ENCODE measurements at regions not wholly inside any gene's neighbourhood (a gene's known extent, or its start where the extent isn't known, plus 50 kb on each side); places are given as distances from the start of the nearest gene placed in this dataset.

DNA sequence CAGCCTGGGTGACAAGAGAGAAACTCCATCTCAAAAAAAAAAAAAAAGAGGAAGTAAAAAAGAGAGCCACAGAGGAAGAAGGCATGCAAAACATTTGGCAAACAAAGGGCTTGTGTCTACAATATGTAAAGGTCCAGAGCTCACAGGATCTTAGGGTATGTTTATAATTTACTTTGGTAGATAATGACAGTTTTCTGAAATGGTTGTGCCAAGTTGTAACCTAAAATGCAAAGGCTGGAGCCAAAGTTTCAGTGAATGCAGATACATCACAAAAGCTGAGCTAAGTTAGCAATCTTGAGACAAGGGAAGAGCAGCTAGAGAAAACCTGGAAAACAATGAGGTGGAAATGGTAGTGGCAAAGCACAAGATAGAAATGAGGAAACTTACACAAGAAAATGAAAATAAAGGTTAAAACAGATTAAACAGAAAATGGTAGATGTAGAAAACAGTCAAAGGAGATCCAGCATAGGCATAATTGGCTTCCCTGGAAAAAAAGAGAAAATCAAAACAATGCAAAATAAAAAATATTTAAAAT, 77.5 kb upstream of the HK2 start:
- H3K4me3 ChIP-seq (ENCODE audit: low read length), result no peak overlapping the region
- DNase-seq (ENCODE audit: low read depth, low spot score), result no peak

DNA sequence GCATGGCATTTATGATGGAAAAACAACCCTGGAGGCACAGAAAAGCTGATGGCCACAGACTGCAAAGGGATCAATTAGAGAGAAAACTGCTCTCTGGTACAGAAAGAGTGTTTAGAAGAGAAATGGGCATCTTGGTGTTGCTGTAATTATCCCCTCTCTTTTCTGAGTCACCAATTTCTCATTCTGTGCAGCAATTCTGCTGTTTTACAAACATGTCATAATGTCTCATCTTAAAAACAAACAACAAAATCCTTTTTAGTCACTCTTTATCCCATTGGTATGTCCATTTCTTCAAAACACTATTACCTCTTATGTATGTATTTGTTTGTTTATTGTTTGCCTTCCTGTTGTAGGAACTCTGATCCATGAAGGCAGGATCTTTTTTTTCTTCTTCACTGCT, 73.9 kb upstream of the HK2 start:
- no peak overlapping the region for H3K4me3 ChIP-seq (ENCODE audit: low read length)
- DNase-seq (ENCODE audit: low read depth, low spot score), result no peak

DNA sequence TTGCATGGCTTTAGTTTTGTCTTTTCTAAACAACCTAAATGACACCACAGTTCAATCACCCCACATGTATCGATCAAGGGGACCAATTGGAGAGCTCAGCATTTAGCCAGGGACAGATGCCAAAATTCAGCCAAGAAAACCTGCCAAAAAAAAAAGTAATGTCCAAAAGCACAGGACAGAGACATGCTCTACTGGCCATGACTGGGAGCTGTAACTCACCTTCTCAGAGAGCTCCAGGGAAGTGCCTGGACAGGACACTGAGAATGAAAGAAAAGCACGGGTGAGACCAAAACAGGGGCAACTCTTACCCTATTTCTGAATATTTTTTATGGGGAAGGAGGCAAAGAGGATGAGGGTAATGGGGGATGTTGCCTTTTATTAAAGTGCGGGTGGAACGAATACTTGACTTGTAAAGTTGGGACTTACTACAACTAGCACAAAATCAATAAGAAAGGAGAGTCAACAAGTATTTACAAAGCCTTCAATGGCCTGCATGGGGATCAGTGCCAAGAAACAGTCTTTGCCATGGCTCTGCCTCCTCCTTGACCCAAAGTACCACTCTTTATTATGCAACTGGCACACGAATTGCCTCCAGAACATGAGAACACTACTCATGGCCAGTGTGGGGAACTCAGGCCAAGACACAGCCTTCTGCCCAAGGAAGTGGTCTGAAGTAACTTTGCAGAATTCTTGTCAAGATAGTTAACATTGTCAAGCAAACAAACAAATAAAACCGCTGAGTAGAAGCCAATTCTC, 72.9 kb upstream of the HK2 start:
- DNase-seq (ENCODE audit: low read depth, low spot score), result no peak
- H3K4me3 ChIP-seq (ENCODE audit: low read length), result no peak overlapping the region

DNA sequence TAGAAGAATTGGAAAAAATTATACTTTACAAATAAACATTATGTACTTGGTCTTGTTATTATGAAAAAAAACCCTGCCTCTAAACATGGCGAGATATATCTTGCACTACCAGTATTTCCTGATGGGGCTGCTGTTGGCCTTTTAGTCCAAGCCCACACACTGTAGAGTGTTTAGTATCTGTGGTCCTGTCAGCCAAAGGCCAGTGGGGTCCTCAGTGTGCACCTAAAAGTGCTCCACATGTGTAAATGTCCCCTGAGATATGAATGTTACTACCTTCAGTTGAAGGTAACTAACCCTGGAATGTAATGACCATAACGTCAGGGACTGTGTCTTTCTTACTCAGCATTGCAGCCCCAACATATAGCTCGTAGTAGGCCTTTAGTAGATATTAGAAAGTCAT, 71.1 kb upstream of the HK2 start:
- no peak for DNase-seq (ENCODE audit: low read depth, low spot score)
- no peak overlapping the region for H3K4me3 ChIP-seq (ENCODE audit: low read length)

DNA sequence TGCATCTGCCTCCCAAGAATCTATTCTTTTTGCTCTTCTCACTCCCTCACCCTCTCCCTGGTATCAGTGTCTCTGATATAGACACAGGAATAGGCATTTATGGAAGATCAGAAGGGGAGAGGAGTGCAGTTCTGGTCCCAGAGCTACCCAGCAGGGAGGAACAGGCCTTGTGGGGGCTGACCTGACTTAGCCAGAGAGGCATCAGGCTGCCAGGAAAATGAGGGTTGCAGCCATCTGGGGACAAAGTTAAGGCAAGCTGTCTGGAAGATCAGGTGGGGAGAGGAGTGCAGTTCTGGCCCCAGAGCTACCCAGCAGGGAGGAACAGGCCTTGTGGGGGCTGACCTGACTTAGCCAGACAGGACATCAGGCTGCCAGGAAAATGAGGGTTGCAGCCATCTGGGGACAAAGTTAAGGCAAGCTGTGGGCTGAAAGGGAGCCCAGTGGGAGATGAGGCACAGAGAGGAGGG, 69.9 kb upstream of the HK2 start:
- DNase-seq (ENCODE audit: low read depth, low spot score), result no peak
- H3K4me3 ChIP-seq (ENCODE audit: low read length), result no peak overlapping the region

DNA sequence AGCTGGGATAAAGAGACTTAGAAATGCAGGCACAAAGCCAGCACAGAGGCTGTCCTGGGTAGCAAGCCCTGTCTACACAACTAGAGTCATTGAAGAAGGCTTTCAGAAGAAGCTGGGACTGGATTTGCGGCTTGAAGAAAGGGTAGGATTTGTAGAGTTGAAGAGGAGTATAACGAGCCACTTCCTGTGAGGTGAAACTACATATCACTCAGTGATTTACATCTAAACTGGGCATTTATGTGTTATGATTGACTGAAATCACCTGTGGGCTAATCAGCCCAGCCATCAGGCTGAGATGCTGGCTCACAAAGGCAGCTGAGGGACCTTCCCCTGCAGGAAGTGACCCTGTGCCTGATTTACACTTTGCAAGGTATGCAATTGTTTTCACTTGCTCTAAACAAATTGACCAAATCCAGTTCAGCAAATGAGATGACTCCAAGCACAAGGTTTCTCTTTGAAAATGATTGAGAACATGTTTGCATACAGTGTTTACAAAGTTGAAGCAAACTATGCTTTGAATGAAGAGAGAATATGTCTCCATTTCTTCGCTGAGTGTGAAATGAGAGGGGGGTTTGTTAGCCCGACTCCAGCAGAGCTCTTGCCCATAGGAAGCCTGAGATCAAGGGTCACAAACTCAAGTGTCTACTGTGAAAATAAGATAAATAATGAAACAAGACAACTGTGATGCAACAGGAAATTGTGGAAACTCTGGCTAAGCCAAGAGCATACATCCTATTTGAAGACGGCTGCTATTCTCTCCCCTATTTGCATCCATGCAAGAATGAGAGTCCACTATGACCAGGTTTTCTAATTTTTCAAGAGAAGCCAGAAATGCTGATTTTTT, 69.3 kb upstream of the HK2 start:
- no peak overlapping the region for H3K4me3 ChIP-seq (ENCODE audit: low read length)
- peak; percentile 58 for DNase-seq (ENCODE audit: low read depth, low spot score)

DNA sequence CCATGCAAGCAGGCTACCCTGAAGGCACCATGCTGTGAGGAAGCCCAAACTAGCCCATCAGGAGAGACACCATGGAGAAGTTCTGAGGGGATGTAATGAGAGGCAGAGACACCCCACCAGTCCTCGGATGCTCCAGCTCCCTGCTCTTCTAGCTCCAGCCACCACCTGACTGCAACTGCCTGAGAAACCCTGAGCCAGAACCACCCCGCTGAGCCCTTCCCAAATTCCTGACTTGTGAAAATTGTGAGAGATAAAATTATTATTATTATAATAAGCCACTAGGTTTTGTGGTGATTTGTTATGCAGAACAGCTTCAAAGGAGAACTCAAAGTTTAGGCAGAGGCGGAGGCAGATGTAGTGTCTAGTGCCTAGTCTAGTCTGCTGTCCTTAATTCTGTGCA, 67.1 kb upstream of the HK2 start:
- H3K4me3 ChIP-seq (ENCODE audit: low read length), result no peak overlapping the region
- DNase-seq (ENCODE audit: low read depth, low spot score), result no peak

DNA sequence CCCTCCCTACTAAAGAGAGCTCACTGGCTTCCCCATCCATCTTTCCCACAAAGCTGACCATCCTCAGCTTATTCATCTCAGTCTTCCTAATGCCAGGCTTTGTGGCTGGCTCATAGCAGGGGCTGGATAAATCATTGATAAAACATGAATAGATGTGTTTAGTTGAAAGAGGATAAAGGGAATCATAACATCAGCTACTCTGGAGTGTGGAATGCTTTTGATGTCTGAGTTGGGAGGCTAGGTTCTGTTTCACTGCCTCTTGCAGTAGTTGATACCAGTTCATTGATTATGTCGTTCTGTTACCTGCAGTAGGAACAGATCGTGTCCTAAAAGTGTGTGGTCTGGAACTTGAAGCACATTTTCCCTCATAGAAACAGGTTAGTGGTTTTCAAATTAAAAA, 66.3 kb upstream of the HK2 start:
- no peak for DNase-seq (ENCODE audit: low read depth, low spot score)
- H3K4me3 ChIP-seq (ENCODE audit: low read length), result no peak overlapping the region

DNA sequence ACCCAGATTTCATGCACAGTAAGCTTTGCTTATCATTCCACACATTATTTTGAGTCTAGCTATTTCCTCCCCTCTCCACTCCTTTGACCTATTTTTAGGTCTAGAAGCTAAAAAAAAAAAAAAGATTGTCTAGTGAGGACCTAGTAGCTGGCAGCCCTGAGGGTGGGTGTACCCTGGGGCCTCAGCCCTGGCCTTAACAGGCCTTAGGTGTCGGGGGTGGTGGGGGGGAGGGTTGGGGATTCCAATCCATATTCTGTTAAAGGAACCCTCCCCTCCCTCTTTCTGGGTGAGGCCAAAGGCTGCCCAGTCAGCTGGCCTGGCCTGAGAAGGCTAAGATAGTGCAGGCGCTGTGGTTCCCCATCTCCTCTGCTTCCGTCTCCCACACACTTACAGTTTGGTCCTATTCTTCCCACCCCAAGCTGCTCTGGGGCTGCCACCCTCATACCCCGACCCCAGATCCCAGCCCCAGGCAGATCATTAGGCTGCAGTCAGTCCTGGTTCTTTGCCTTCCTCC, 65.5 kb upstream of the HK2 start:
- no peak overlapping the region for H3K4me3 ChIP-seq (ENCODE audit: low read length)
- no peak for DNase-seq (ENCODE audit: low read depth, low spot score)

DNA sequence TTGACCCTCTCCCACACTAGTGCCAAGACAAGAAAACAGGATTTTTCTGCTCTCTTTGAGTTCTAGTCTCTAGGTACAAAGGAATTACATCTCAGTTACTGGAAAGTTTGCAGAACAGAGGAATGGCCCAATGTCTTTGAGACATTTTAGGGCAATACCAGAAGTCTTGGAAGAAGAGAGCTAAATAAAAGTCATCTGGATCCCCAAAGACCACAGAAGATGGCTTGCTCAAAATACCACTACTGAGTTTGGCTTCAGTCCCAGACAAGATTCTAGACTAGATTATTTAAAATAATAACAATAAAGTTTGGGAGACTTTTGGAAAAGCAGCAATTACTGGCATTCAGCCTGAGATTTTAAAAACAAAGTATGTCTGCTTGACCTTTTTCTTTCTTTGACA, 61.9 kb upstream of the HK2 start:
- DNase-seq (ENCODE audit: low read depth, low spot score), result no peak
- no peak overlapping the region for H3K4me3 ChIP-seq (ENCODE audit: low read length)

DNA sequence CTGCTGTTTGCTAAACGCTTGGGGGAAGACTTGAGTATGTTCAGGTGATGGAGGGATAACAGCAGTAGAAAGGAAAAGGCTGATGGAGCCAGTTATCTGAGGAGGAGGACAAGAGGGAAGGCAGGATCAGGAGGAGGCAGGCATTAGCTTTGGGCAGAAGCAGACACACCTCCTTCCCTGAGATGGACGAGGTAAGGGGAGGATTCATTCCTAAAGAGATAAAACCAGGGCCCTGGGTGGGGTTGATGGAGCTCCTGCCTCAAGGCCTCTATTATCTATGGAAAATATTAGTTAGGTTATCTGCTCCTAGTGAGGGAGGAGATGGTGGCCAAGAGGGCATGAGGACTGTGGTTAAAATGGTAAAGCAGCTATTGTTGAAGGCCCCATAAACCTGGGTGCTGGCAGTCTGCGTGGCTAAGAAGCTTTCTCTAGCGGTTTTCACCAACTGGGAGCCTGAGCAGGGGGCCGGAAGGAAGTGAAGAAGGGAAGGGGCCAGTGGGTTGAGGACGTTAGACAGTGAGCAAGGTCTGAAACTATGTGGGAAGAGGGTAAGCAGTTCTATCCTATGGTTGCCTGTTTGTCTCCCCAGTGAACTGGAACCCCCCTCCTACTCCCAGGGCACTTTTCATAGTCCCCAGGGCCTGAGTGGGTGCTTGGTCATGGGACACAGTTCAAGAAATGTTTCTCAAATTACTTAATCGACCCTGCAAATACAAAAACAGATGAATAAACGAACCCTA, 56.6 kb upstream of the HK2 start:
- DNase-seq (ENCODE audit: low read depth, low spot score), result peak; percentile 59

DNA sequence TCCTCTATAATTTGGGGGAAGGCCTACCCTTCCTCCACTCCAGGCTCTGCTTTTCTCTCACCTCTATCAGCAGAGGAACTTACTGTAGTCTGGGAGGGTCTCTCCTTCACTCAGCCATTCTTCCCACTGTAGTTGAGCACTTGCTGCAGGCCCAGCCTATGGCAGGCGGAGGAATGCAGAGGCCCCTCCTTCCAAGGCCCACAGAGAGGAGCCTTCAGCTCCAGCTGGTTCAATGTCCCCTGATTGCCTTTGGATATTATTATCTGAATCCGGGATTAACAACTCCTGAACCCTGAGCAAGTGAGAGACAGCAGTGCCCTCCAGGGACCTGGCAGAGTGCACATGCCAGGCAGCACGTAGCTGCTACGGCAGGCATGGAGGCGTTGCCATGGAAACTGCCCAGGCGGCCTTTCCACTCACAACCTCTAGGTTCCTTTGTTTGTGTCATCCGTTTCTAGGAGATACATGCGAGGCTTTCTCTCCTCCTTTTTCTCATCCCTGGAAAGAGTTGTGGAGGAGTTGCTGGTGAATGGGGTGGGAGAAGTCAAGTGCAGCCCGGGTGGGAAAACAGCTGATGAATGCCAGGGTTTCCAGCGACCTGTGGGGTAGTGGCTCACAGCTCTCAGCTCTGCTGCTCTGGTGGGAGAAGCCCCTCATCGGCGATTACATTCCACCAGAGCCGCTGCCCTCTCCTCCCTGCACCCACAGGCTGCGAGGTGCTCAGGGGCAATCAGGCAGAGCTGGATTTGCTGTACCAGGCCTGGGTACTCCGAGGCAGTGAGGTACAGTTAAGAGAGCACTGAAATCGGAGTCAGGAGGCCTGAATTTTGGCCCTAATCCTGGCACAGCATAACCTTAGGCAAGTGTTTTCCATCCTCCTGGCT, 55.3 kb upstream of the HK2 start:
- DNase-seq (ENCODE audit: low read depth, low spot score), result peak; percentile 70
- peak overlapping the region; percentile 22 for H3K4me3 ChIP-seq (ENCODE audit: low read length)

More for the DNA sequence above, 56.6 kb upstream of the HK2 start:
- H3K4me3 ChIP-seq (ENCODE audit: low read length), result peak overlapping the region; percentile 25

DNA sequence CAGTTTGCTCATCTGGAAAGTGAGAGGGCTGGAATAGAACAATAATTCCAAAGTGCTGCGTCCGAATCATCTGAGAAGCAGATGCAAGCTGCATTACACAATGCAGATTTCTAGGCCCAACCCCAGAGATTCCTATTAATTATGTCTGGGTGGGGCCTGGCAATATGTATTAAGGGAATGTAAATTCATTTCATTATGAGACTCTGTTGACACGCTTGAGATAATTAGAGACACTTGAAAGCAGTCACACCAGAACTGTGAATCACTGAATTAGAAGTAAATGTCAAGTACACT, 54.7 kb upstream of the HK2 start:
- no peak for DNase-seq (ENCODE audit: low read depth, low spot score)

DNA sequence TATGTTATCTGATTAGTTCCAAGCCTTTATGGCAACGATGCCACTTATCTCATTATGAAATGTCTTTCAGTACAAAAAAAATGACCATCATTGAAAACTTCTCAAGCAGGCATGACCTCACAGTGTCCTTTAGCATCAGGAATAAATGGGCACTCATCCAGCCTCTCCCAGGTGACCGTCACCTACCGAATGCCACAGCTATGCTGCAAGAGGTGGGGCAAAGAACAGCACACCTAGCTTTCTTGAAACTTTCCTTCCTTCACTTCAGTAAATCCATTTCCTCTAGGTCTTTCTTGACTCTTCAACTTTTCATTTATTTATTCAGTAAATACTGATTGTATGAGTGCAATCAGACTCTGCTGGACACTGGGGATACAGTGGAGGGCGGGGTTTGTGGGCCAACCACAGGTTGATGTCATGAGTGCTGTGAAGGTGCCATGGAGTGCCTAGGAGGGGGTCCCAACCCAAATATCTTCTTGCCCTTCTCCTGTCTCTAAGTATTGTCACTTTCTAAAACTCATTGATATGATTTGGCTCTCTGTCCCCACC, 54.3 kb upstream of the HK2 start:
- no peak for DNase-seq (ENCODE audit: low read depth, low spot score)
- H3K4me3 ChIP-seq (ENCODE audit: low read length), result no peak overlapping the region

More for the DNA sequence above, 54.7 kb upstream of the HK2 start:
- H3K4me3 ChIP-seq (ENCODE audit: low read length), result no peak overlapping the region
